ENCODE measurements at regions not wholly inside any gene's neighbourhood (a gene's known extent, or its start where the extent isn't known, plus 50 kb on each side); places are given as distances from the start of the nearest gene placed in this dataset.
"Not testable (repeated sequence)": the region's sequence is repeated elsewhere in the genome, so short reads cannot be mapped to it uniquely, and the experiment has no call there.

- Histone ChIP-seq H3K4me1 (ENCODE audit: control insufficient read depth, insufficient read depth, low read length) (no peaks in the 10 kb centered on the region), H3K27me3 (ENCODE audit: control insufficient read depth, insufficient read depth, low read length, poor library complexity, severe bottlenecking) (no peaks in the 10 kb centered on the region), H3K9me3 (ENCODE audit: control insufficient read depth, low read length) (peaks cover 4% of the 10 kb centered on the region), H3K9ac (ENCODE audit: extremely low read depth, low read length, poor library complexity, severe bottlenecking) (no peak overlapping the region), H3K27ac (ENCODE audit: low read depth, low read length) (no peak overlapping the region), H3K36me3 (ENCODE audit: control insufficient read depth, insufficient read depth, low read length) (no peaks in the 10 kb centered on the region), H3K4me3 (ENCODE audit: low read length) (no peak overlapping the region)
- Mint-ChIP-seq H3K4me1 (peaks cover 3% of the 10 kb centered on the region), H3K36me3 (ENCODE audit: low read depth) (no peaks in the 10 kb centered on the region), H3K27ac (no peak overlapping the region), H3K4me3 (no peak overlapping the region), H3K27me3 (ENCODE audit: insufficient read depth) (peaks cover 5% of the 10 kb centered on the region), H3K9me3 (no peaks in the 10 kb centered on the region)
- TF ChIP-seq, protein P1, sequence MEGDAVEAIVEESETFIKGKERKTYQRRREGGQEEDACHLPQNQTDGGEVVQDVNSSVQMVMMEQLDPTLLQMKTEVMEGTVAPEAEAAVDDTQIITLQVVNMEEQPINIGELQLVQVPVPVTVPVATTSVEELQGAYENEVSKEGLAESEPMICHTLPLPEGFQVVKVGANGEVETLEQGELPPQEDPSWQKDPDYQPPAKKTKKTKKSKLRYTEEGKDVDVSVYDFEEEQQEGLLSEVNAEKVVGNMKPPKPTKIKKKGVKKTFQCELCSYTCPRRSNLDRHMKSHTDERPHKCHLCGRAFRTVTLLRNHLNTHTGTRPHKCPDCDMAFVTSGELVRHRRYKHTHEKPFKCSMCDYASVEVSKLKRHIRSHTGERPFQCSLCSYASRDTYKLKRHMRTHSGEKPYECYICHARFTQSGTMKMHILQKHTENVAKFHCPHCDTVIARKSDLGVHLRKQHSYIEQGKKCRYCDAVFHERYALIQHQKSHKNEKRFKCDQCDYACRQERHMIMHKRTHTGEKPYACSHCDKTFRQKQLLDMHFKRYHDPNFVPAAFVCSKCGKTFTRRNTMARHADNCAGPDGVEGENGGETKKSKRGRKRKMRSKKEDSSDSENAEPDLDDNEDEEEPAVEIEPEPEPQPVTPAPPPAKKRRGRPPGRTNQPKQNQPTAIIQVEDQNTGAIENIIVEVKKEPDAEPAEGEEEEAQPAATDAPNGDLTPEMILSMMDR (conservative IDR thresholded peaks at IDR 0.05), result no peak
- no peak for DNase-seq
- 93 to 100% methylated on average over 3 to 7 of the region's 7 CpGs for WGBS, 2 experiments (ENCODE audit: insufficient coverage in 1 of 2, insufficient read length in 1 of 2)
Measured at GRCh38 chr6:86148586-86148985, 505.9 kb upstream of the SYNCRIP start.

DNA sequence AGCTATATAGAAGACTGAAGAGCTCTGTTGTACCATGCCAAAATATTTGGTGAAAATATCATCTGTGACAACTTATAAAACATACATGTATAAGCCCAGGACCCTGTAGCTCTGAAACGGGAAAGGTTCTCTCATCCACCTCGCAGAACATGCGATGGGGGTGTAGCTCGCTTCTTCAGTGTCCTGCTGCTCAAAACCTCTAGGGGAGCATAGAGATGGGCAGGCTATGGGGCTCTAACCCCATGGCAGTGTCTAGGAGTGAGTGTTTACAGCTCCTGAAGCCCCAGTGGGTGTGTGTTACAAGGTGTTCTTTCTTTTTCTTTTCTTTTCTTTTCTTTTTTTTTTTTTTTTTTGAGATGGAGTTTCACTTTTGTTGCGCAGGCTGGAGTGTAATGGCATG is 505.2 kb upstream of the SYNCRIP start:
- no peak overlapping the region for H3K4me3 Mint-ChIP-seq
- Histone ChIP-seq H3K9me3 (ENCODE audit: control insufficient read depth, low read length) (peaks cover 4% of the 10 kb centered on the region), H3K4me3 (ENCODE audit: low read length) (no peak overlapping the region), H3K9ac (ENCODE audit: extremely low read depth, low read length, poor library complexity, severe bottlenecking) (no peak overlapping the region), H3K4me1 (ENCODE audit: control insufficient read depth, insufficient read depth, low read length) (no peaks in the 10 kb centered on the region), H3K27ac (ENCODE audit: low read depth, low read length) (no peak overlapping the region), H3K27me3 (ENCODE audit: control insufficient read depth, insufficient read depth, low read length, poor library complexity, severe bottlenecking) (no peaks in the 10 kb centered on the region), H3K36me3 (ENCODE audit: control insufficient read depth, insufficient read depth, low read length) (no peaks in the 10 kb centered on the region)
- TF ChIP-seq, protein P1 (conservative IDR thresholded peaks at IDR 0.05), result no peak
- no peaks in the 10 kb centered on the region for H3K36me3 Mint-ChIP-seq (ENCODE audit: low read depth)
- 90 to 97% methylated on average over 4 to 5 of the region's 5 CpGs for WGBS, 2 experiments (ENCODE audit: insufficient coverage in 1 of 2, insufficient read length in 1 of 2)
- DNase-seq, result no peak
- peaks cover 3% of the 10 kb centered on the region for H3K4me1 Mint-ChIP-seq
- H3K27ac Mint-ChIP-seq, result no peak overlapping the region
- peaks cover 5% of the 10 kb centered on the region for H3K9me3 Mint-ChIP-seq
- H3K27me3 Mint-ChIP-seq (ENCODE audit: insufficient read depth), result peaks cover 5% of the 10 kb centered on the region

- WGBS, 2 experiments (ENCODE audit: insufficient coverage in 1 of 2, insufficient read length in 1 of 2), result 100% methylated on average over 1 to 2 of the region's 3 CpGs
- no peaks in the 10 kb centered on the region for H3K4me1 ChIP-seq (ENCODE audit: control insufficient read depth, insufficient read depth, low read length)
- H3K9me3 ChIP-seq (ENCODE audit: control insufficient read depth, low read length), result peaks cover 4% of the 10 kb centered on the region
- no peak for DNase-seq
- no peaks in the 10 kb centered on the region for H3K27me3 ChIP-seq (ENCODE audit: control insufficient read depth, insufficient read depth, low read length, poor library complexity, severe bottlenecking)
- TF ChIP-seq, protein P1 (conservative IDR thresholded peaks at IDR 0.05), result no peak
- H3K9ac ChIP-seq (ENCODE audit: extremely low read depth, low read length, poor library complexity, severe bottlenecking), result no peak overlapping the region
- H3K27me3 Mint-ChIP-seq (ENCODE audit: insufficient read depth), result peaks cover 5% of the 10 kb centered on the region
- no peak overlapping the region for H3K4me3 Mint-ChIP-seq
- H3K9me3 Mint-ChIP-seq, result peaks cover 9% of the 10 kb centered on the region
- H3K36me3 Mint-ChIP-seq (ENCODE audit: low read depth), result no peaks in the 10 kb centered on the region
- no peak overlapping the region for H3K27ac ChIP-seq (ENCODE audit: low read depth, low read length)
- peaks cover 3% of the 10 kb centered on the region for H3K4me1 Mint-ChIP-seq
- H3K4me3 ChIP-seq (ENCODE audit: low read length), result no peak overlapping the region
- no peak overlapping the region for H3K27ac Mint-ChIP-seq
- no peaks in the 10 kb centered on the region for H3K36me3 ChIP-seq (ENCODE audit: control insufficient read depth, insufficient read depth, low read length)
Measured at GRCh38 chr6:86147311-86147710, 504.6 kb upstream of the SYNCRIP start.

DNA sequence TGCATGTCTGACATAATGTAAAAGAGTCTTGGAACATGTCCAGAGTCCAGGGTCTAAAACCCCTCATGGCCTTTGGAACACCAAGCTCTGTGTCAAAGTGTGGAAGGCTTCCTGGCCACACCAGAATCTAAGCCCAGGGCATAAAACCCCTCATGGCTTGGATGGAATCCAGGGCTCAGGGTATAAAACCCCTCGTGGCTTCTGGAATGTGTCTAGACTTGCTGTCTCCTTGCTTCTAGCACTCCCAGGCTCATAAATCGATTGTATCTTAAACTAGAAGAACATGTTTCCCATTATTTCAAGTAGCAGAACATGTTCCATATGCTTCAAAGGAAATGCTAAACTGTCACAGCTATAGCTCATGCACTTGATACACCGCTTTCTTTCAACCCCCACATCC is 504.1 kb upstream of the SYNCRIP start:
- H3K4me3 ChIP-seq (ENCODE audit: low read length); H3K27ac ChIP-seq (ENCODE audit: low read depth, low read length); H3K27ac Mint-ChIP-seq; H3K27me3 ChIP-seq (ENCODE audit: control insufficient read depth, insufficient read depth, low read length, poor library complexity, severe bottlenecking); H3K9ac ChIP-seq (ENCODE audit: extremely low read depth, low read length, poor library complexity, severe bottlenecking); H3K36me3 Mint-ChIP-seq (ENCODE audit: low read depth); H3K36me3 ChIP-seq (ENCODE audit: control insufficient read depth, insufficient read depth, low read length); H3K4me1 ChIP-seq (ENCODE audit: control insufficient read depth, insufficient read depth, low read length); H3K9me3 ChIP-seq (ENCODE audit: control insufficient read depth, low read length); DNase-seq; H3K4me3 Mint-ChIP-seq; H3K9me3 Mint-ChIP-seq; H3K27me3 Mint-ChIP-seq (ENCODE audit: insufficient read depth); H3K4me1 Mint-ChIP-seq: not testable (repeated sequence)
- 89 to 97% methylated on average over 3 of the region's 3 CpGs for WGBS, 2 experiments (ENCODE audit: insufficient coverage in 1 of 2, insufficient read length in 1 of 2)

All from endodermal cell (in vitro differentiated cells).